ENCODE measurements at regions not wholly inside any gene's neighbourhood (a gene's known extent, or its start where the extent isn't known, plus 50 kb on each side); places are given as distances from the start of the nearest gene placed in this dataset.

DNA sequence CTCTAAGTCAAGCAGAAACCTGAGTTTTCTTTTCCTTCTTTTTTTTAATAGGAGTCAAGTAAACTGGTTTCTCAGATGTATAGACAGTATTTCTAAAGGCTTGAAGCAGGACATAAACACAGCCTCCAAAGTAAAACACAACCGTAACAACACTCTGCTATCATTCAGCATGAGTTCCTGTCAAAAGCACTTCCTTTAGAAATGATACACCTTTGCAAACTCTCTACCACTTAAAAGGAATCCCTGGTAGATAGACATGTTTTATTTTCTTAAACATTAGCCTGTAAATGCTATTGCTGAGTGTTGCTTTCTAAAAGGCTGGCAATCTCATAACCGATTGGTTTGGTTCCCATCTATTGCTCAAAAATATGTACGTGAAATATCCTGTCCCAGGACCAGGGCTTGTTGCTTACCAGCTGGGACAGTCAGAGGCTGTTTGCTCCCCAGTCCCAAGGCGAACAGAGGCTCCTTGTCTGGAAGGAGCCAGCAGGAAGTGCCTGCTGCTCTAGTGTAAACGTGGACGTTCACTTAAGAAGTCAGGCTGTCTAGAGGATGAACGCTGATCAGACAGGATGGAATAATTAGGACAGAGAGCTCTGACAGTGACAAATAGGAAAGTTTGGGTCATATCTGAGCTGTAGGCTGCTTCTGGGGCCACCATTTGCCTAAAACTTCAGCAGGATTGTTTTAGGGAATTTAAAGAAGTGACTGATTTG lies 173.9 kb upstream of the KLF3 start:
- no peak for DNase-seq

DNA sequence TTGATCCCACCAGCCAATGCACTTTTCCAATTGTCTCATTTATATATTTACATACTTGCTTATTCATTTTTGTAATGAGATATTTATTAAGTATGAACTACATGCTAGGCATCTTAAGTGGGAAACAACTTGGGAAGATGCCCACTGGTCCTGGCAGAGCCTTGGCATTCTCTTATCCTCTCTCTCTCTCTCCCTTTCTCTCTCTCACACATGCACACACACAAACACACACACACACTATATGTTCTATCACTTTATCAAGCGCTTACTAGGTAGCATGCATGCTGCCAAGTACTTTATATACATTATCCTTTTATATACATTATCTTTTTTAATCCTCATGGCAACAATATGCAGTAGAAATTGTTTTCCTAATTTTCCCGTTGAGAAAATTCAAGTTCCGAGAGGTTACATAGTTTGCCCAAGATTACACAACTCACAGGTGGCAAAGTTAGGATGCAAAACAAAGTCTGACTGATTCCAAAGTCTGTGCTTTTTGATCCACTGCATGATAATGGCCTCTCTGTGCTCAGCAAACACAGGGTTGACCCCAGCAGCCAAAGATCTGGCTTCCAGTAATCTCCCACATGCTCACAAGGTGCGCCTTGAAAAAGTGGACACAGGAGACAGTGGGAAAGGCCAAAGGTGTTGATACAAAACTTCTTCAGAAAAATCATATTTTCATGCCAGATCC lies 173.1 kb upstream of the KLF3 start:
- no peak for DNase-seq

DNA sequence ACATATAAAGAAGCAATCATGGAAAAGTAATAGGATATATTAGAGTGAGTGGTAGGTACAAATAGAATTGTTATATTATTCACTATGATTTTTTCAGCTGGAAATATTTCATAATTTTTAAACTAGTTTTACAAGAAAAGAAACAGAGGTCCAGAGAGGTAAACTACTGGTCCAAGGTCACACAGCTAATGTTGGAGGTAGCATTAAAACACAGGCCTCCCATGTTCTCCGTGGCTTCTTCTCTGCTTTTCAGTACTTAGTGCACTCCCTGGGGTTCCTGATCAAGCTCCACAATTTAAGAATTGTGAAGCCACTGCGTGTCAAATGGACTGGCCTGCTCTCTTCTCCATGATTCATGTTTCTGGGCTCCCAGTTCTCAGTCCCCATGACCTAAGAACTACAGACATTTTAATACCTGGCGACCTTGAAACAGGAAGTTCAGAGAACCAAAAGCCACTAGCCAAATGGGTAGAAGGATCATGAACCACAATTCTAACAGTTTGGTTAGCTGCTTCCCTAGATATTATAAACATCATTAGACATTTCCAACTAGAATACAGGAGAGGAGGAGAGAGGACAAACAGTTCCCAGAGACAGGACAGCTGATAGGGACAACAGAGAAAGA lies 172.0 kb upstream of the KLF3 start:
- DNase-seq: no peak

DNA sequence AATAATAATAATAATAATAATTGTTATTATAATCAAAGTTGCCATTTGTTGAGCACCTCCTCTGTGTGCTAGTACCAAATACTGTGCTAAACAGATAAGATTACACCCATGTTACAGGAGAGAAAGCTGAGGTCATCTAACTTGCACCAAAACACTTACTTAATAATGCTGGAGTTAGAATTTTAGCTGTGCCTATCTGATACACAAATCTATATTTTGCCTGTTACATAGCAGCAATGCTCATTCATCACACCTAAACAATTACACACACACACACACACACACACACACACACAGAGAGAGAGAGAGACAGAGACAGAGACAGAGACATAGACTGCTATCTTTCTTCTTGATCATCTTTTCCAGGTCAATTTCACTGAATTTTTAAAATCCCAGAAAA lies 170.9 kb upstream of the KLF3 start:
- DNase-seq: no peak

DNA sequence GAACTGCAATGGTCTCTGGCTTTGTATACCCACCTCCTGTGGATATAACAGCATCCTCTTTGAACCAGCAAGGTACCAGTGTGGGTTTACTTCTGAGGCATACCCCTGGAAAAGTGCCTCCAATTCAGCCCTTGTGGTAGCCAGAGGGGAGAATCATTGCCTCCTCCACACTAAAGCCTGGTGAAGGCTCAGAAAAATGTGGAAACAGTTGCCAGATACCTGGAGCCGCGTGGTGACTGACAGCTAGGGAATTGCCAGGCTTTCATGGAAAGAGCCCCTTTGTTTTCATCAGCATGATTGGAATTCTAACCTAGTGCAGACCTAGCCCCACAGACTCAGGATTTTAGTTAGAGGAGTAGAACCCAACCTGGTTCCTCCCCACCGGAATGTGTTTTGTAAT lies 168.6 kb upstream of the KLF3 start:
- DNase-seq: no peak

DNA sequence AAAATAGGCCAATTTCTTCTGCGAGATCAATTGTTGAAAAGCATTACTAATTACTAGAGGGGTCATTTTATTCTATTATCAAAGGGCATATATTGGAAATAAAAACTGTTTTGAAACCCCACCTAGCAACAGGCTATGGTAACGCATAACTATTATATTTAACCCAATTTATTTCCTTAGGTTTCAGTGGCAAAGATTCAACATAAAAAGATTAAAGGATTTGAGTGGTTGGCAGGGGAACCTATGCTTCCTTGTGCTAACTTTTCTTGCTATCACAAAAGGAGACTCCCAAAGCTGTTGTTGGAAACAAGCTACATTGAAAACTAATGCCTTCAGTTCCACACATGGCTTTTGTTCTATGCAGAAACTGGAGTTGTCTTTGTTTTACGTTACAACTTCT lies 166.9 kb upstream of the KLF3 start:
- no peak for DNase-seq

DNA sequence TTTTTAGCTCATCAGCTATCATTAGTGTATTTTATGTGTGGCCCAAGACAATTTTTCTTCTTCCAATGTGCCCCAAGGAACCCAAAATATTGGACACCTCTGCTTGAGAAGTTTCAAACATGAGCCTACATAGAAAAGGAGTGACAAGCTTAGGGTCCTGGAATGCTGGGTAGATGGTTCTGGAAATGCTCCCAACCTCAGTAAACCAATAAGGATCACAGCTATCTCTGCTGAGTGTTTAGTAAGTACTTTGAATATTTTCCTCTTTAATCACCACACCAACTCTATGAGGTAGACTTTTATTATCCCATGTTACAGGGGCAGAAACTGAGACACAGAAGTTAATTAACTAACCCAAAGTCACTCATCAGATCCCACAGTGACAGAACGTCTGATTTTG lies 164.9 kb upstream of the KLF3 start:
- no peak for DNase-seq

DNA sequence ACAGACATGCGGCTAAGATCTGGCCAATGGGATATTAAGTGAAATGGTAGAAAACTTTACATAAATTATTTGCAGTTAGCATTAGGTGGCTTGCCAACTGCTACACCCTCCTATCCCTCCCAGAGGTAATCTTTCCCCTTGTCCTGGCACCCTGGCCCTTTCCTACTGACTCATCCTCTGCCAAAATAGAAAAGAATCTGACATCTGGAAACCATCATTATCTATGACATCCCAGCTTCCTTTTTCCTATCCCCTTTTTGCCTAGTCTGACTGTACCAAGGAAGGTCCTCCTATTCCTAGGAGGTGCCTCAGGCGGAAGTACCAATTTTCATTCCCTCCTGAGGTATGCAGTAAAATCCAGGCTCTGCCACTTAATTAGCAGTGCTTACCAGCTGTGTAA lies 163.6 kb upstream of the KLF3 start:
- no peak for DNase-seq

DNA sequence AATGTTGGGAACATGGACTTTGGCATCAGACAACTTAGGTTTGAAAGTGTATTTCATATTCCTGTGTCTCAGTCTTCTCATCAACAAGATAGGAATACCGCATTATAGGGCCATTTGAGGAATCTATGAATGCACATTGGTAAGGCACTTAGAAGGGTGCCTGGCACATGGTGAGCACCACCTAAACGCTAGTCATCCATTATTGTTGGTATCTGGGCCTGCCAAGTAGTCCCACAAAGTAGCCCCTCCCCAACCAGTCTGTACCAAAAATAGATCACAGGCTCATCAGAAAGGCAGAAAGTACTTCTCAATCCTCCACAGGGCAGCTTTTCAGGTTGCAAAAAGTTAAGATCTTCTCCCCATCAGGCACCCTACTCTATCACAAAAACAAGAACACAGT lies 162.3 kb upstream of the KLF3 start:
- DNase-seq: no peak

DNA sequence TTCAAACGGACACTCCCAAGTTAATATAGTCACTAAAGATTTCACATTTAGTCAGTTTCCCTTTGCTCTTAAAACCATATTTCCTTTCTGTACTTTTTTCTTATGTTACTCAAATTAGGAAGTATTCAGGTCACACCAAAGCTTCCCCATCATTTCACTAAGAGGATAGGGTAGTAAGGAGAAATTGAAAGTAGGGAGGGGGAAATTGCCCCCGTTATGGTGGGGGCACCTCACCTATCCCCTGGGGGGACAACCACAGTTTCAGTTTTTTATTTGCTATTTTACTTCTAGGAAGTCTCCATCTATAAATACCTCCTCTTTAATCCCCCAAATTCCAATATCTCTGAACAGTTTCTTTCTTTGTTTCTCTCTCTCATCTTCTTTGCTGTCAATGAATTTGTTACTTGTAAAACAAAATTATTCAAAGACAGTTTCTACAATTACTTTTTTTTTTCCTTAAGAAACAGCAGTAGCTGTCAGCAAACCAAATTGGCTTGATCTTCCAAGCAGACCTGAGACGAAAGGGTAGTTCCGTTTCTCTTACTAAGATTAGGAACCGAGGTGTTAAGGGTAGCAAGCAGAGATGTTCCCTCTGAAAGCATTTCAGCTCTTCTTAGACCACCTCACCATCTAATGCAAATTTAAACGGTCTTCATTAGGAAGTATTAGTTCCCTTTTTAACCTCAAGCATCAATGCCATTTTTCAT lies 160.2 kb upstream of the KLF3 start:
- DNase-seq: no peak

DNA sequence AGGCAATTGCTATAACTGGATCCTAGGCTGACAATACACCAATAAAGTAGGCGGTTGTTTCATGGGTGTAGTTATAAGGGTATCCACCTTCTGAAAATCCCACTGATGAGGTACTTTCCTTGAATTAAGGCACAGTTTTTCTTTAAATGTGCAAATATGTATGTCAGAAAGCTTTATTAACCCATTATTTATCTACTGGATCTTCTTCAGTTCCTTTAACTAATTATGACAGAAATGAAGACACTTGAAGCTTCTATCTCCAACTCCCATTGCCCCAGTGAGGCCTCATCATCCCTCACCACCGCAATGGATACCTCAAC lies 159.6 kb upstream of the KLF3 start:
- no peak for DNase-seq

DNA sequence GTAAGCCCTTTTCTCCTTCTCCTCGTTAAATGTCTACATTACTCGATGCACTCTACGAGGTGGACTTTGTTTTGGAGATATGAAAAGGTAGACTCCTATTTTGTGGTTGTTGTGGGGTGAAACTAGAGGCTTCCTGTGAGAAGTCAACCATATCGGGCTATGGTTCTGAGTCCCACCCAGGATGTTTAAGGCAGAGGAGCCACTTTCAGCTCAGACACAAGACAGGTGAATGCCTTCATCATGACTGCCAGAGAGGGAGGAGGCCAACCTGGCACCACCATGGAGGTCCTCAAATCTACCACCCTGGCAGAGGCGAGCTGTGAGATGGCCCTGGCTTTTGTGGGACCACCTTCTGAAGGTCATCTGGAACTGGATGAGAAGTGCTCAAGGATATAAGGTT lies 154.4 kb upstream of the KLF3 start:
- no peak for DNase-seq

DNA sequence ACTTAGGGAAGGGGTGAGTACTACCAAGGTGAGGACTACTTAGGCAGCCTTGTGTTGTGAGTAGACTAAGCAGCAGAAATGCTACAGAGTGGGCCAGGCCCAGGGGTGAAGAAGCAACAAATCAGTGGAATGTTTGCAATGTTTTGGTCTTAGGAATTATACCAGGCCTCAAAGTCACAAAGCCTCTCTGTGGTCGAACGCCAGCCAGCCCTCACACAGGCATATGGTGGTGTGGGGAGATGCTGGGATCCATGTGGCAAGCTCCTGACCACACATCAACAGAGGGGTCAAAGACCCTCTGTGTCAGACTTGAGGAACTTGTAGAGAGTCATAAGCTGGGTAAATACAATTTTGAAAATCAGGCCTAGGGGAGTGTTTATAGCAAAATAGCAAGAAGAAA lies 153.8 kb upstream of the KLF3 start:
- DNase-seq: no peak

DNA sequence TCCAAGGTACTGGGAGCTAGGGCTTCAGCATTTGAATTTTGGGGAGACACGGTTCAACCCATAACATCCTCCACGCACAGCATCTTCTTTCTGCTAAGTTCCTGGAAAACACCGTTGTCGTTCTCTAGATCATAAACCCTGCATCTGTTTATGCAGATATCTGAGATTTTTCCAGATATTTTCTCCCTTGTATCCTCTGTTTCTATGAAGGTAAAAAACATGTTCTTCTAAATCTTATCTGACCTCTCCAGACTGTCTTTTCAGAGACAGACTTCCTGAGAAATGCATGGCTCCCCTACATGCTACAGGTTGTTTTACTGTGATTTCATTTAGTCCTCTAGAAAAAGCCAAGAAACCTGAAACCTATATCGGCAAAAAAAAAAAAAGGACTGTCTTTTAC lies 152.3 kb upstream of the KLF3 start:
- DNase-seq: no peak

DNA sequence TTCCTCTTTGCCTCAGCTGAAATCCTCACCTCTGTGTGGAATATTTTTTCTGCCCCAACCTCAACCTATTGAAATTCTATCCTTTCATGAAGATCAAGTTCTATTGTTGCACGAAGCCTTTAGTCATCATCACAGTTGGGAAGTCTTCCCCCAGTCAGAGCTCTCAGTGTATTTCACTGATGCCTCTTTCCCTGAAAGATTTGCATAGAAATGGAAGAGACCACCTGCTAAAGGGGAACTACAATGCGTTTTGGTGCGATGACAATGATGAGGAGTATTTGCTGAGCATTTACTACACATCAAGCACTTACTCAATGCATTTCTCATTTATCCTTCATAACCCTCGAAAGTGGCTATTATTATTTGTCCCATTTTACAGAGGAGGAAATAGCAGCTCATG lies 151.2 kb upstream of the KLF3 start:
- no peak for DNase-seq

DNA sequence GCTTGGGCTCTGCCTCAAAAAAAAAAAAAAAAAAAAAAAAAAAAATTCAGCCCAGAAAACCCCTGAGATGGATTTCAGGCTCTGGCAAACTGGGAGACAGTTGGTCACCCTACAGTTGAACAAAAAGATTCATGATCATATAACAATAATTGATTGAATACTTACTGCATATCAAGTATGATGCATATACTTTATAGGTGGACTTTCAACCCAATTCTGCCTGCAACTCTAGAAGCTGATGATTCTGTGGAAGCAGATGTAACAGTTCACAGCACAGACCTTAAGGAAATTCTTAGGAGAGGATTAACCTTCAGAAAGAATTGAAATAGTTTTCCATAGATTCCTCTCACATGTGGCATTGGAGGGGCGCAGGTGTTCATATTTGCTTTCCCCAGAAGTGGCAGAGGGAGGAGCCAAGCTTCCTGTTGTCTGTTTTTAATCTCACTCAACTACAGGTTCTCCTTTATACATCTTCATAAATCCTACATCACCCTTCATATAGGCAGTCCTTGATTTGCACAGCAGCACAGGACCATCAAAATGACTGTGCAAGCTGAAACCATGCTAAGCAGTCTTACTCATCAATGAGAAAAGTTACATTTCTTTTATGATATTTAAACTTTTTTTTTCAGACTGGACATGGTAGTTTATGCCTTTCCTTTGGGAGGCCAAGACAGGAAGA lies 149.4 kb upstream of the KLF3 start:
- peak; percentile 4 to 37 (median 36) for DNase-seq

DNA sequence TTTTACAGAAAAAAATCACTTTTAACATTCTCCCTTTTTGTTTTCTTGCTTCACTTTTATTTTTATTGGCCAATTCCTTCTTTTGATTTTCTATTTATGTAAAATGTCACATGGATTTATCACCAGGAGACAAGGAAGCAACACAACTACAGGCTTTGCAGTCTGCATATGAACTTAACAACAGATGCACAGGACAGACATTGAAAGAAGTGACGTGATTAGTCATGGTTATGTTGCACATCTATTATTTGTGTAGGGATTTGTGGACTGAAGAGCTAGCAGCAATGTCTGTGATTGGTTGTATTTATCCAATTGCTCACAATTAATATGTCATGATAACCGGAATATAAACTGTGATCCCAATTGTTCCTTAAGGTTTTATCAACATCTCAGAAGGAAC lies 147.8 kb upstream of the KLF3 start:
- DNase-seq: no peak

DNA sequence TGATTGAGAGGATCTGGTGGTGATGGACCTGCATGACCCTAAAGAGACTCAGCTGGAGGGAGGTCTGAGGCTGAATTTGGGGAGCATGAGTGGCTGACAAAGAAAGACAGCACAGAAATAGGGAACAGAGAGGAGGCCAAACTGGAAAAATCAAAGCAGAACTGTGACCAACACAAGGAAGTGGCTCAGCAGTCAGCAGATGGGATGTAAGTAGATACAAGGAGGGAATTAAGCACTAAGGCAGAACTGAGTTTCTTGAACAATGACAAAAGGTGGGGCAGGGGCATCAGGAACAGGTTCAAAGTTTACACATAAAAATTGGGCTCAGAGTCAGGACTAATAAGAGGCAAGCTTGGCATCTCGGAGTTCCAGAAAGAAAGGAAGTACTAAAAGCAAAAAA lies 144.3 kb upstream of the KLF3 start:
- no peak for DNase-seq

DNA sequence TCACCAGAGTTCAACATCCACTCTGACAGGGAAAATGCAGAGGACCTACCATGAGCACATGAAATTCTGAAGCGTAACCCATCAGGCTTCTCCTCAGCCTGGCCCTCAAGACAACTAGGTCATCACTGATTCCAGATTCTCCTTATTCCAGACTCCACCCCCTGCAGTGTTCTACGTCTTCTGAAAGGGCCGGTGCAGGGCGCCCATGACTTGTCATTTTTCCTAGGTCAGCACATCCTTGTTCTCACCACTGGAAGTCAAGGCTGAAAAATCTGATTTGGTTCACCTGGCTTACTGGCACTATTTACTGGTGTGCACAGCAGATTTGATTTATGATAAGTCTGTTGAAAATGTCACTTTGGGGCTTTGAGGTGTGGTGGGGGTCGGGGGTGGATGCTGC lies 140.9 kb upstream of the KLF3 start:
- DNase-seq: no peak

DNA sequence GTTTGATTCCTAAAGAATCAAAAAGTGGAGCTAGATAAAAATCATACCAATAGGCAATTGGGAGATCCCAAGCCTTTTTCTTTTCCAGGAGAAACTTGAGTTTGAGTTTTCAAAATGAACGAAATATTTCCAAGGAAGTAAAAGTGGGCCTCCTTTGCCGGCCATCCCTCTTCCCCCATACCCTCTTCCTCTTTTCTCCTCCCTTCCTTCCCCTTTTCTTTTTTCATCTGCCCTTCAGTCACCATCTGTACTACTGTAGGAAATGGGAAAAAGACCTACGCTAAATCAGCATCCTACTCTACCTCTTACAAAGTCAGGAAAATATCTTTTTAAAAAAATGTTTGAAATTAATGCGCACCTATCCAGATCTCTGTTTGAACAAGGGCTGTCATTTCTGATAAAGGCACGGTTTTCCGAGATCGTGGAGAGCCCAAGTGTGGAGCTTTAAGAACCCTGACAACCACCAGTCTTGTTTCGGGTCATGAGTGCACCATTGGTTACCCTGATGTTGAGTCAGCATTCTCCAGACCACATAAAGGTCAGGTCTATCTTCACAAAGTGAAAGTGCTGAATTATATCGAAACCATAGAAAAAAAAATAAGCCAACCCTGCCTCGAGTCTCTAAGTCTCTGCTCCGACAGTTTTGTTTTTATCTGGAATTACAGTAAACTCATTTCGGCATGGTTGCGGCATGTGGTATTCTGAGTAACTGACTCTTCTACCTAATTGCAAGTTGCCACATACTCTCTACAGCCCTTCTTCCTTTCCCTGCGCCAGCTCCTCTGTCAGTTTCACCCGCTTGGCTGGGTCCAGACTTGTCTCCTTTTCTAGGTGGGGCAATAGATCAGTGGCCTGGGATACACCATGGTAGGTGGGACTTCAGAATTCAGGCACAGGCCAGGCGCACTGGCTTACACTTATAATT lies 140.2 kb upstream of the KLF3 start:
- no peak for DNase-seq

DNA sequence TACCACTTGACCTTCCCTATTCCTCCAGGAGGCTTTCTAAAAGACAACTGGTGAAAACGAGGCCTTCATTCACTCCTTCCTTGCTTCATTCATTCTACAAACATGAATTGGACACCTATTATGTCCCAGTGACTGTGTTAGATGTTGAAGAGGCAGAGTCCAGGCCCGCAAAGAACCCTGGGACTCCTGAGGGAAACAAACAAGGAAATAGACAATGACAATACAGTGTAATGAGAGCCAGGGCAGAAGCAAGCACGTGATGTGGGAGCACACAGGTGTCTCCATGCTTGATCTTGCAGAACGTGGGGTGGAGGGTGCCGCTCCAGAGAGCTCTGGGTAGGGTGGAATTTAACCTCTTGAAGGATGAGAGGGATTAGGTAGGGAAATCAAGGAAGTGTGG lies 137.6 kb upstream of the KLF3 start:
- DNase-seq: no peak
